Nephron progenitor cell (in vitro differentiated cells): ENCODE measurements at regions not wholly inside any gene's neighbourhood (a gene's known extent, or its start where the extent isn't known, plus 50 kb on each side); places are given as distances from the start of the nearest gene placed in this dataset.

ENCODE experiments used
- DNase-seq: peaks from one replicate; pipeline ENCODE4 v3.0.0; 2021
- H3K27ac Mint-ChIP-seq: 2 replicates; pipeline ENCODE4 v1.8.0; 2021; ENCODE audit warnings: mild to moderate bottlenecking, moderate library complexity, mixed read lengths
- H3K27me3 Mint-ChIP-seq: 2 replicates; pipeline ENCODE4 v1.8.0; 2021; ENCODE audit warnings: mild to moderate bottlenecking, low read depth, mixed read lengths; ENCODE audit not compliant: poor library complexity
- H3K36me3 Mint-ChIP-seq: 2 replicates; pipeline ENCODE4 v1.8.0; 2021; ENCODE audit warnings: low read depth, mixed read lengths
- H3K4me1 Mint-ChIP-seq: 2 replicates; pipeline ENCODE4 v1.8.0; 2021; ENCODE audit warnings: mixed read lengths
- H3K4me3 Mint-ChIP-seq: 2 replicates; pipeline ENCODE4 v1.8.0; 2021; ENCODE audit warnings: mild to moderate bottlenecking, moderate library complexity, mixed read lengths
- H3K9me3 Mint-ChIP-seq: 2 replicates; pipeline ENCODE4 v1.8.0; 2021; ENCODE audit warnings: mild to moderate bottlenecking, moderate library complexity, mixed read lengths
- CTCF ChIP-seq: fragments of 200-600 bp; sonication (generic); IDR thresholded peaks from 2 replicates; pipeline ENCODE4 v1.5.0; 2021; ENCODE audit warnings: antibody characterized with exemption

GRCh38 chr1:239262538-239262937 lies 123.8 kb upstream of the CHRM3 start:
- H3K27me3 Mint-ChIP-seq: no peaks in the 10 kb centered on the region
- H3K27ac Mint-ChIP-seq: no peak overlapping the region
- TF ChIP-seq CTCF: no peak
- H3K4me3 Mint-ChIP-seq: no peak overlapping the region
- peaks cover 5% of the 10 kb centered on the region for H3K9me3 Mint-ChIP-seq
- no peaks in the 10 kb centered on the region for H3K36me3 Mint-ChIP-seq
- H3K4me1 Mint-ChIP-seq: peaks cover 8% of the 10 kb centered on the region
- no peak for DNase-seq

GRCh38 chr1:239261521-239261920 lies 124.8 kb upstream of the CHRM3 start:
- H3K27ac Mint-ChIP-seq: no peak overlapping the region
- peaks cover 5% of the 10 kb centered on the region for H3K36me3 Mint-ChIP-seq
- H3K4me1 Mint-ChIP-seq: peaks cover 8% of the 10 kb centered on the region
- peaks cover 15% of the 10 kb centered on the region for H3K9me3 Mint-ChIP-seq
- TF ChIP-seq CTCF: no peak
- no peak overlapping the region for H3K4me3 Mint-ChIP-seq
- no peak for DNase-seq
- no peaks in the 10 kb centered on the region for H3K27me3 Mint-ChIP-seq

- TF ChIP-seq CTCF: no peak
- Mint-ChIP-seq H3K4me3 (no peak overlapping the region), H3K36me3 (peaks cover 5% of the 10 kb centered on the region), H3K9me3 (peaks cover 20% of the 10 kb centered on the region), H3K27ac (no peak overlapping the region), H3K27me3 (no peaks in the 10 kb centered on the region), H3K4me1 (peaks cover 8% of the 10 kb centered on the region)
- no peak for DNase-seq
Observed at GRCh38 chr1:239260842-239261241, 125.5 kb upstream of the CHRM3 start.

- H3K4me1 Mint-ChIP-seq: no peaks in the 10 kb centered on the region
- peaks cover 5% of the 10 kb centered on the region for H3K36me3 Mint-ChIP-seq
- peaks cover 20% of the 10 kb centered on the region for H3K9me3 Mint-ChIP-seq
- no peak overlapping the region for H3K27ac Mint-ChIP-seq
- H3K4me3 Mint-ChIP-seq: no peak overlapping the region
- no peak for DNase-seq
- no peak for TF ChIP-seq CTCF
- H3K27me3 Mint-ChIP-seq: no peaks in the 10 kb centered on the region
Observed at GRCh38 chr1:239255628-239256160, 130.7 kb upstream of the CHRM3 start.

- no peak for DNase-seq
- H3K9me3 Mint-ChIP-seq: peaks cover 20% of the 10 kb centered on the region
- H3K4me3 Mint-ChIP-seq: no peak overlapping the region
- peaks cover 5% of the 10 kb centered on the region for H3K36me3 Mint-ChIP-seq
- H3K27me3 Mint-ChIP-seq: no peaks in the 10 kb centered on the region
- no peak overlapping the region for H3K27ac Mint-ChIP-seq
- no peaks in the 10 kb centered on the region for H3K4me1 Mint-ChIP-seq
- TF ChIP-seq CTCF: no peak
Observed at GRCh38 chr1:239254999-239255398, 131.4 kb upstream of the CHRM3 start.

GRCh38 chr1:239253032-239253431 lies 133.3 kb upstream of the CHRM3 start:
- Mint-ChIP-seq H3K9me3 (peaks cover 18% of the 10 kb centered on the region), H3K27me3 (no peaks in the 10 kb centered on the region), H3K36me3 (peaks cover 5% of the 10 kb centered on the region), H3K4me1 (no peaks in the 10 kb centered on the region), H3K27ac (no peak overlapping the region), H3K4me3 (no peak overlapping the region)
- no peak for DNase-seq
- no peak for TF ChIP-seq CTCF
